HuH-7.5 (cell line): ENCODE measurements at regions not wholly inside any gene's neighbourhood (a gene's known extent, or its start where the extent isn't known, plus 50 kb on each side); places are given as distances from the start of the nearest gene placed in this dataset.

Source experiments
- DNase-seq: peaks from one replicate; pipeline ENCODE4 v3.0.0; 2011; ENCODE audit warnings: low spot score

- no peak for DNase-seq
These were observed 292.1 kb downstream of the GASK1B start for GRCh38 chr4:157880761-157881160.

- DNase-seq: no peak
These were observed 318.0 kb downstream of the GASK1B start for GRCh38 chr4:157854819-157855218.

- no peak for DNase-seq
These were observed 332.2 kb downstream of the GASK1B start for GRCh38 chr4:157840648-157841047.

- DNase-seq: no peak
These were observed 332.8 kb downstream of the GASK1B start for GRCh38 chr4:157840034-157840433.

GRCh38 chr4:157838366-157838765 is 334.5 kb downstream of the GASK1B start:
- no peak for DNase-seq

GRCh38 chr4:157837071-157837703 is 335.6 kb downstream of the GASK1B start:
- no peak for DNase-seq

GRCh38 chr4:157832596-157832995 is 340.2 kb downstream of the GASK1B start:
- peak; percentile 7 for DNase-seq

- DNase-seq: no peak
These were observed 348.8 kb downstream of the GASK1B start for GRCh38 chr4:157824021-157824420.

GRCh38 chr4:157821814-157822213 is 351.0 kb downstream of the GASK1B start:
- no peak for DNase-seq

- DNase-seq: peak; percentile 31
These were observed 352.9 kb downstream of the GASK1B start for GRCh38 chr4:157819693-157820464.

- DNase-seq: no peak
These were observed 353.7 kb downstream of the GASK1B start for GRCh38 chr4:157818946-157819692.

GRCh38 chr4:157810137-157810774 is 362.6 kb downstream of the GASK1B start:
- DNase-seq: peak; percentile 10

GRCh38 chr4:157808796-157809383 is 363.9 kb downstream of the GASK1B start:
- DNase-seq: no peak

GRCh38 chr4:157806184-157806583 is 366.6 kb downstream of the GASK1B start:
- no peak for DNase-seq

GRCh38 chr4:157804986-157805385 is 367.8 kb downstream of the GASK1B start:
- DNase-seq: no peak

GRCh38 chr4:157803845-157804521 is 368.8 kb downstream of the GASK1B start:
- no peak for DNase-seq

GRCh38 chr4:157803421-157803820 is 369.4 kb downstream of the GASK1B start:
- DNase-seq: no peak

GRCh38 chr4:157795495-157795894 is 377.3 kb downstream of the GASK1B start:
- no peak for DNase-seq

- DNase-seq: no peak
These were observed 380.1 kb downstream of the GASK1B start for GRCh38 chr4:157792716-157793115.

- DNase-seq: no peak
These were observed 381.6 kb downstream of the GASK1B start for GRCh38 chr4:157791236-157791635.

GRCh38 chr4:157787618-157788017 is 385.2 kb downstream of the GASK1B start:
- no peak for DNase-seq
